ENCODE measurements at regions not wholly inside any gene's neighbourhood (a gene's known extent, or its start where the extent isn't known, plus 50 kb on each side); places are given as distances from the start of the nearest gene placed in this dataset.

- CTCF ChIA-PET = interaction anchor here (2.1 kb wide), 1 partner anchor 30 kb away, joined by 6 read pairs; no protein-coding TSS in a partner anchor
- ATAC-seq (no peak), DNase-seq (ENCODE audit: low spot score) (no peak)
- no peaks in the 10 kb centered on the region for H3K36me3 Mint-ChIP-seq
- no peak overlapping the region for H3K27ac Mint-ChIP-seq
- no peak overlapping the region for H3K4me3 Mint-ChIP-seq
- H3K9me3 Mint-ChIP-seq = peaks cover 8% of the 10 kb centered on the region
- H3K27me3 Mint-ChIP-seq (ENCODE audit: low read depth) = no peaks in the 10 kb centered on the region
- POLR2A ChIA-PET = no interaction called here
- TF ChIP-seq SOX15 (CRISPR knock-in tag; IDR thresholded peaks at IDR 0.05) (no peak), ZNF423 (CRISPR knock-in tag; IDR thresholded peaks at IDR 0.05) (no peak), NR3C1 (CRISPR knock-in tag; conservative IDR thresholded peaks at IDR 0.05; ENCODE audit: low read depth) (no peak)
- H3K4me1 Mint-ChIP-seq = peaks cover 7% of the 10 kb centered on the region
Measured at GRCh38 chr4:38209654-38210053, 249.5 kb downstream of the PTTG2 start.

GRCh38 chr4:38210396-38211114, 250.4 kb downstream of the PTTG2 start:
- Mint-ChIP-seq H3K36me3 (no peaks in the 10 kb centered on the region), H3K27me3 (ENCODE audit: low read depth) (no peaks in the 10 kb centered on the region), H3K9me3 (peaks cover 8% of the 10 kb centered on the region), H3K4me3 (no peak overlapping the region), H3K27ac (no peak overlapping the region), H3K4me1 (peaks cover 7% of the 10 kb centered on the region)
- ChIA-PET POLR2A (no interaction called here), CTCF (interaction anchor here (2.1 kb wide), 1 partner anchor 31 kb away, joined by 6 read pairs; no protein-coding TSS in a partner anchor)
- ATAC-seq = 0 out of 2 replicates have a peak, but pooled peaks have one; percentile 32
- no peak for DNase-seq (ENCODE audit: low spot score)
- TF ChIP-seq CBFB (CRISPR knock-in tag; IDR thresholded peaks at IDR 0.05; ENCODE audit: low read depth) (no peak), ZNF232 (CRISPR knock-in tag; IDR thresholded peaks at IDR 0.05) (no peak), SP1 (CRISPR knock-in tag; conservative IDR thresholded peaks at IDR 0.05) (no peak), AR (CRISPR knock-in tag; IDR thresholded peaks at IDR 0.05) (no peak), ELF4 (CRISPR knock-in tag; IDR thresholded peaks at IDR 0.05; ENCODE audit: low read depth) (no peak), PRRX2 (CRISPR knock-in tag; IDR thresholded peaks at IDR 0.05) (no peak), JAZF1 (CRISPR knock-in tag; IDR thresholded peaks at IDR 0.05) (no peak), FOXP4 (CRISPR knock-in tag; IDR thresholded peaks at IDR 0.05) (no peak), JUN (CRISPR knock-in tag; IDR thresholded peaks at IDR 0.05) (no peak), RELA (CRISPR knock-in tag; IDR thresholded peaks at IDR 0.05; ENCODE audit: borderline replicate concordance) (no peak)

GRCh38 chr4:38211885-38212284, 251.7 kb downstream of the PTTG2 start:
- no peak overlapping the region for H3K4me3 Mint-ChIP-seq
- ChIA-PET CTCF (interaction anchor here (0.7 to 1.8 kb wide), 3 partner anchors 32 to 277 kb away, joined by 3 to 5 read pairs (median 3); no protein-coding TSS in a partner anchor), POLR2A (no interaction called here)
- no peaks in the 10 kb centered on the region for H3K36me3 Mint-ChIP-seq
- no peak overlapping the region for H3K27ac Mint-ChIP-seq
- no peak for ATAC-seq
- no peaks in the 10 kb centered on the region for H3K27me3 Mint-ChIP-seq (ENCODE audit: low read depth)
- peaks cover 8% of the 10 kb centered on the region for H3K9me3 Mint-ChIP-seq
- DNase-seq (ENCODE audit: low spot score) = no peak
- H3K4me1 Mint-ChIP-seq = peaks cover 7% of the 10 kb centered on the region
- TF ChIP-seq HMGXB4 (CRISPR knock-in tag; IDR thresholded peaks at IDR 0.05) (no peak), CREM (CRISPR knock-in tag; IDR thresholded peaks at IDR 0.05) (no peak), ZNF425 (CRISPR knock-in tag; conservative IDR thresholded peaks at IDR 0.05) (no peak), ZNF532 (CRISPR knock-in tag; IDR thresholded peaks at IDR 0.05; ENCODE audit: borderline replicate concordance) (no peak)
